Colonic mucosa (tissue), 4 donors: ENCODE measurements at regions not wholly inside any gene's neighbourhood (a gene's known extent, or its start where the extent isn't known, plus 50 kb on each side); places are given as distances from the start of the nearest gene placed in this dataset.

ENCODE experiments used
- DNase-seq: peaks from one replicate; pipeline ENCODE4 v3.0.0-alpha.2; 2020
- H3K27ac ChIP-seq: fragments of 200-600 bp; one replicate; pipeline ENCODE4 v1.8.0; 2021
- H3K27me3 ChIP-seq: fragments of 200-600 bp; one replicate; pipeline ENCODE4 v1.8.0; 2021
- H3K36me3 ChIP-seq: fragments of 200-600 bp; one replicate; pipeline ENCODE4 v1.8.0; 2021
- H3K4me1 ChIP-seq: fragments of 200-600 bp; one replicate; pipeline ENCODE4 v1.8.0; 2021; ENCODE audit warnings: mild to moderate bottlenecking
- H3K4me3 ChIP-seq: fragments of 200-600 bp; one replicate; pipeline ENCODE4 v1.8.0; 2021
- H3K9ac ChIP-seq, 2 donors: one replicate each; pipeline ENCODE4 v1.7.0; 2013; ENCODE audit warnings: control low read depth in 2 of 2, low read depth in 2 of 2, low read length in 2 of 2
- H3K9me3 ChIP-seq: fragments of 200-600 bp; one replicate; pipeline ENCODE4 v1.8.0; 2021
- intact Hi-C: fragments of 100-400 bp; cut with DNase I; formaldehyde crosslinking; loops from one replicate; pipeline ENCODE4 v1.14.1; 2022
- TF ChIP-seq, protein P1 (sequence below): fragments of 200-600 bp; IDR thresholded peaks from one replicate; pipeline ENCODE4 v1.8.0; 2022; ENCODE audit warnings: antibody characterized with exemption, mild to moderate bottlenecking
- donor health status: healthy.
- donor health status: DM: no; HTN: no; CAD: no.
- donor health status: DM: no; HTN: no; CAD: no.

- no peak for DNase-seq
- H3K27ac ChIP-seq: no peak overlapping the region
- intact Hi-C loops: no loop called here
- H3K9ac ChIP-seq: no peak overlapping the region
- no peaks in the 10 kb centered on the region for H3K36me3 ChIP-seq
- no peaks in the 10 kb centered on the region for H3K27me3 ChIP-seq
- no peak overlapping the region for H3K4me3 ChIP-seq
- TF ChIP-seq, protein P1, sequence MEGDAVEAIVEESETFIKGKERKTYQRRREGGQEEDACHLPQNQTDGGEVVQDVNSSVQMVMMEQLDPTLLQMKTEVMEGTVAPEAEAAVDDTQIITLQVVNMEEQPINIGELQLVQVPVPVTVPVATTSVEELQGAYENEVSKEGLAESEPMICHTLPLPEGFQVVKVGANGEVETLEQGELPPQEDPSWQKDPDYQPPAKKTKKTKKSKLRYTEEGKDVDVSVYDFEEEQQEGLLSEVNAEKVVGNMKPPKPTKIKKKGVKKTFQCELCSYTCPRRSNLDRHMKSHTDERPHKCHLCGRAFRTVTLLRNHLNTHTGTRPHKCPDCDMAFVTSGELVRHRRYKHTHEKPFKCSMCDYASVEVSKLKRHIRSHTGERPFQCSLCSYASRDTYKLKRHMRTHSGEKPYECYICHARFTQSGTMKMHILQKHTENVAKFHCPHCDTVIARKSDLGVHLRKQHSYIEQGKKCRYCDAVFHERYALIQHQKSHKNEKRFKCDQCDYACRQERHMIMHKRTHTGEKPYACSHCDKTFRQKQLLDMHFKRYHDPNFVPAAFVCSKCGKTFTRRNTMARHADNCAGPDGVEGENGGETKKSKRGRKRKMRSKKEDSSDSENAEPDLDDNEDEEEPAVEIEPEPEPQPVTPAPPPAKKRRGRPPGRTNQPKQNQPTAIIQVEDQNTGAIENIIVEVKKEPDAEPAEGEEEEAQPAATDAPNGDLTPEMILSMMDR: no peak
- no peaks in the 10 kb centered on the region for H3K4me1 ChIP-seq
- no peaks in the 10 kb centered on the region for H3K9me3 ChIP-seq
These were observed 122.0 kb upstream of the MAFB start for GRCh38 chr20:40811004-40811403.

DNA sequence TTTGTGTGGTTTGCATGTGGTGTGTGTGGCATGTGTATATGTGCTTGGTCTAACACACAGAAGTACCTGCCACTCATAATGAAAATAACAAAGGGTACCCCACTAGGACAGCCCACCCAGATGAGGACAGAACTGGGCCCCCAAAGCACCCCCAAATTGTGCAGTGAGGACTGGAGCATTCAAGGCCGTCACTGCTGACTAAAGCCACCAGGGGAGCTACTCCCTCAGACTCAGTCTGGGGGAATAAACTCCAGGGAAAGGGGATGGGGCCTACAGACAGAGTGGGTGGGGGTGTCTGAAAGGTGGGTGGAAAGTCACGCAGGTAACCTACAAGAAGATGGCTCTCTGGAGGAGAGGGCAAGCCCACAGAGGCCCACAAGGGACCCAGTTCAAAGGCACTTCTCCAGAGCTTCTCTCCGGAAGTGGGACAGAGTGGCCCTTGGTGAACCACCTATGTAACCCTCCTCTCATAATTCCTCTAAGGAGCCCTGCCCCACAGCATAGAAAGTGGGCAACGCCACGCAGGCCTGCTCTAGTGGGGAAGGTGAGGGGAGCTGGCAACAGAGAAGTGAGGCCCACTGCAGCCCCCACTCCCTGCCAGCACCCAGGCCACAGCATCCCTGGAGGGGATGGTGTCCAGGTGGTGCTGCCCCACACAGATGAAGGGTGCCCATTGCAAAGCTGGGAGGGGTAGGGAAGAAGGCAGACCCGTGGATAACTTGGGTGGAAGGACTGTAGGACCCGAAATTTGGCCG lies 122.8 kb upstream of the MAFB start:
- Histone ChIP-seq H3K27ac (no peak overlapping the region), H3K36me3 (no peaks in the 10 kb centered on the region), H3K4me3 (no peak overlapping the region), H3K9me3 (no peaks in the 10 kb centered on the region), H3K9ac (no peak overlapping the region), H3K4me1 (no peaks in the 10 kb centered on the region), H3K27me3 (no peaks in the 10 kb centered on the region)
- TF ChIP-seq, protein P1: no peak
- intact Hi-C loops: no loop called here
- no peak for DNase-seq

- Histone ChIP-seq H3K4me1 (no peaks in the 10 kb centered on the region), H3K9me3 (no peaks in the 10 kb centered on the region), H3K27ac (no peak overlapping the region), H3K36me3 (no peaks in the 10 kb centered on the region), H3K4me3 (no peak overlapping the region), H3K27me3 (no peaks in the 10 kb centered on the region), H3K9ac (no peak overlapping the region)
- intact Hi-C loops: no loop called here
- no peak for DNase-seq
- TF ChIP-seq, protein P1: no peak
These were observed 123.4 kb upstream of the MAFB start for GRCh38 chr20:40812415-40812925.

DNA sequence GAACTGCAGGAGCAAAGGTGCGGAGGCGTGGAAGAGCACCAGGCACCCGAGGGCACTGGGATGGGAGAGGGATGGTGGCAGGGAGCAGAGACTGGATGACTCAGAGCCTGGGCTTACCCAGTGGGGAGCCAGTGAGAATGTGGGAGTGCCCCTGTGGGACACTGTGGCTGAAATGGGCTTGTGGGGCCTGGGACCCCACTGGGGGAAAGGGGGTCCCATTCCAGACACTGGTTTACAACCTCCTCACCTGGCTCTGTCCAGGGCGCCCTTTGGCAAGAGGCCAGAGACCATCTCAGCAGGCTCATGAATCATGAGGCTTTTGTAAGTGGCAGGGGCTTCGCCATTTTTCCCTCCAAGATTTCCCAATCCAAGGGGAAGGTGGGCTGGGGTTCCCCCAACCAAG lies 124.0 kb upstream of the MAFB start:
- no peak overlapping the region for H3K4me3 ChIP-seq
- intact Hi-C loops: no loop called here
- no peak overlapping the region for H3K9ac ChIP-seq
- TF ChIP-seq, protein P1: no peak
- no peaks in the 10 kb centered on the region for H3K36me3 ChIP-seq
- H3K27ac ChIP-seq: no peak overlapping the region
- no peak for DNase-seq
- H3K4me1 ChIP-seq: no peaks in the 10 kb centered on the region
- no peaks in the 10 kb centered on the region for H3K27me3 ChIP-seq
- H3K9me3 ChIP-seq: no peaks in the 10 kb centered on the region

GRCh38 chr20:40813708-40814630 lies 124.9 kb upstream of the MAFB start:
- TF ChIP-seq, protein P1: no peak
- no peaks in the 10 kb centered on the region for H3K36me3 ChIP-seq
- H3K27ac ChIP-seq: no peak overlapping the region
- H3K4me1 ChIP-seq: no peaks in the 10 kb centered on the region
- no peak overlapping the region for H3K4me3 ChIP-seq
- no peak for DNase-seq
- no peaks in the 10 kb centered on the region for H3K27me3 ChIP-seq
- H3K9me3 ChIP-seq: no peaks in the 10 kb centered on the region
- H3K9ac ChIP-seq: no peak overlapping the region
- intact Hi-C loops: no loop called here
